AG09309 (cell line): ENCODE measurements at regions not wholly inside any gene's neighbourhood (a gene's known extent, or its start where the extent isn't known, plus 50 kb on each side); places are given as distances from the start of the nearest gene placed in this dataset.

Source experiments
- DNase-seq: peaks from one replicate; pipeline ENCODE4 v3.0.0-alpha.2; 2010; ENCODE audit warnings: low read depth
- H3K4me3 ChIP-seq: 2 replicates; pipeline ENCODE4 v1.5.1; 2011; ENCODE audit warnings: mild to moderate bottlenecking, low read depth, low read length, moderate library complexity; ENCODE audit not compliant: control insufficient read depth
- TF ChIP-seq, protein P1 (sequence below): IDR thresholded peaks from 2 replicates; pipeline ENCODE4 v1.5.1; 2011; ENCODE audit warnings: mild to moderate bottlenecking, low read depth, low read length, inconsistent platforms; ENCODE audit not compliant: insufficient read depth, control insufficient read depth; ENCODE audit errors: missing control alignments

DNA sequence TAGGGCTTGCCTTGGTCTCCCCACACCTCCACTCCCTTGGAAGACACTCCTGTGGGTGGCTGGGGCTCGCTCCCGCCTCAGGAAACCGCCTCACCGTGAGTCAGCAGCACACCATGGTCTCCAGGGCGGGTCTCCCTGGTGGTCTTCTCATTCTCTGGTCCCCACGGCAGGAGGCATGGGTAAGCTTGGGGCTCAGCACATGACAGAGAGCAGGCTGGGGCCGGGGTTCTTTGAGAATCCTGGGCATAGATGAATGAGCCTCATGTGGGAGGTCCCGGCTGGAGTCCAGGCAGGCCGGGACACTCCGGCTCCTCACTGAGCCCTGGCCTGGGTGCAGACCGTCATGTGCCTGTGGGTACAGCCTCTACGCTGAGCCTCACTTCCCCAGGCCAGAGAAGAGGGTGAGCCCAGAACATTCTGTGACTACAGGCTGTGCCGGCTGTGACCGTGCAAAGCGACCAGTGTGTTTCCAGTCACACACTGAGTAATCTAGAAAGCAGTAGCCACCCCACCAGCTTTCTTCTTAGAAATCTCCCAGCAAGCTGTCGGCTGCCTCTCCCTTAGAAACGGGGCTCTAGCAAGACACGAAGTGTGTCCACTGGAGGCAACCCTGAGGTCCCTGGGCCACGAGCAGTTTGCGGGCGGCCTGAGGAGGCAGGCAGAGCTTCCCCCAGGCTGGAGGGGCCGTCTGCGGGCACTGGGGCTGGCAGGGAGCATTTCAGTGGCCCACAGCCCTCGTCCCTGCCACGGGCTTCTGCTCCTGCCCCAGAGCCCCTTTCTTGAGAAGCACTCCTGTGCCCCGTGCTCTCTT is 93.1 kb downstream of the RHOB start:
- TF ChIP-seq, protein P1, sequence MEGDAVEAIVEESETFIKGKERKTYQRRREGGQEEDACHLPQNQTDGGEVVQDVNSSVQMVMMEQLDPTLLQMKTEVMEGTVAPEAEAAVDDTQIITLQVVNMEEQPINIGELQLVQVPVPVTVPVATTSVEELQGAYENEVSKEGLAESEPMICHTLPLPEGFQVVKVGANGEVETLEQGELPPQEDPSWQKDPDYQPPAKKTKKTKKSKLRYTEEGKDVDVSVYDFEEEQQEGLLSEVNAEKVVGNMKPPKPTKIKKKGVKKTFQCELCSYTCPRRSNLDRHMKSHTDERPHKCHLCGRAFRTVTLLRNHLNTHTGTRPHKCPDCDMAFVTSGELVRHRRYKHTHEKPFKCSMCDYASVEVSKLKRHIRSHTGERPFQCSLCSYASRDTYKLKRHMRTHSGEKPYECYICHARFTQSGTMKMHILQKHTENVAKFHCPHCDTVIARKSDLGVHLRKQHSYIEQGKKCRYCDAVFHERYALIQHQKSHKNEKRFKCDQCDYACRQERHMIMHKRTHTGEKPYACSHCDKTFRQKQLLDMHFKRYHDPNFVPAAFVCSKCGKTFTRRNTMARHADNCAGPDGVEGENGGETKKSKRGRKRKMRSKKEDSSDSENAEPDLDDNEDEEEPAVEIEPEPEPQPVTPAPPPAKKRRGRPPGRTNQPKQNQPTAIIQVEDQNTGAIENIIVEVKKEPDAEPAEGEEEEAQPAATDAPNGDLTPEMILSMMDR, result no peak
- H3K4me3 ChIP-seq, result no peak overlapping the region
- no peak for DNase-seq

DNA sequence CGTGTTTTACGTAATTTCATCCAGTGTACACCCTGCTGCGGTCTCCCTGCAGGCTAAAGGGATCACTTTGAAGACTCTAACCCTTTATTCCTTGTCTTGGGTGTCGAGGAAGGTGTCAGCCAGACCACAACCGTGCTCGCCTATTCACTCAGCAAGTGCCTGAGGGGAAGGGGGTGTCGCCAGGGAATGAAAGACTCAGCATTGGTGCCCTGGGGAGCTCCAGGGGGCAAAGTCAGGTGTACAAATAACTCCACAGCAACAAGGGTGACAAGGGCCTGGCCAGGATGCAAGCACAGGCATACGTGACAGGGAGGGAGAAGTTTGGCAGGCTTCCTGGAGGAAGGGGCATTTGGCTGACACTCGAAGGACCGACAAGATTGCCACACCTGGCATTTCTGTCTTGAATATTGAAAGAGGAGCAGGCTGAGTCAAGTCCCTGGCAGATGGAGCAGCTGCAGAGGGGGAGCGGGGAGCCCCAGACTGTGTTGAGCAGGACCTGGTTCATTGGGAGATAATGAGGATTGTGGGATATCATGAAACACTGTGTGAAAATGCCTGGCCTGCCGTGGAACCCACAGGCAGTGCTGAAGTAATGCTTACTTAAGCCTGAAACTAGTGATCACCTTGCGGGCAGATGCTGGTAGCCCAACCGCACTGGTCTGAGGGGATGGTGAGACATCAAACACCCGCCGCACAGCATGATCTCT is 93.9 kb downstream of the RHOB start:
- DNase-seq, result no peak
- H3K4me3 ChIP-seq, result no peak overlapping the region
- TF ChIP-seq, protein P1, result no peak

DNA sequence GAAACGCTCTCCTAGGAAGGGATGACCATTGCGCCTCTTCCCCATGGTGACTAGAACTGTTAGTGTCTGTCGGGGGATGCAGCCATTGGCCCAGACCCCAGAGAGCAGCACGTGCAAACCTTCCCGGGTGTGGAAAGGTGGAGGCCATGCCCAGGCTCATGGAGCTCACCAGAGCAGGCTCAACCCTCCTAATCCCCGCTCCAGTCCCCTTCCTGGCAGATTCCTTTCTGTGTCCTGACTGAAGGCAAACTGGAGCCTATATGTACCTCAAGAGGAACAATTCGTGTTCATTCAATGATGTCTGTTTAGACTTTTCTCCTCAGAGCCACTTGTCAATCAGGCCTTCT is 94.4 kb downstream of the RHOB start:
- TF ChIP-seq, protein P1, result no peak
- DNase-seq, result no peak
- no peak overlapping the region for H3K4me3 ChIP-seq

DNA sequence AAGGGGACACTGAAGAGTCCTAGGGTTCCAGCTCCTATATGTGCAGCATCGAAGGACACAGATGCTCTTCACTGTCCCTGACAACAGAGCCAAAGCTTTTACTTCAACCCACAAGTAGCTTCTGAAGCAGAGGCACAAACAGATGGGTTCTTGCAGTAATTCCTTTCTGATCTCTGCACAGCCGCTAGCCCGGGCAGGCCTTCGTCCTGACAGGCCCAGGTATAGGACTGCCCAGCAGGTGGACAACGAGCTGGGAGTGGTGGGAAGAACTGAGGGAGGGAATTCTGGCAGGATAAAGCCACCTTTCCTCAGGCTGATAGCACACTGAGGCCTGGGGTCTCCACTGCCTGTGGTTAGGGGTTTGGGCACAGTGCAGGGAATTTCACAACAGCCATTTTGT is 94.8 kb downstream of the RHOB start:
- DNase-seq, result no peak
- TF ChIP-seq, protein P1, result no peak
- H3K4me3 ChIP-seq, result no peak overlapping the region

DNA sequence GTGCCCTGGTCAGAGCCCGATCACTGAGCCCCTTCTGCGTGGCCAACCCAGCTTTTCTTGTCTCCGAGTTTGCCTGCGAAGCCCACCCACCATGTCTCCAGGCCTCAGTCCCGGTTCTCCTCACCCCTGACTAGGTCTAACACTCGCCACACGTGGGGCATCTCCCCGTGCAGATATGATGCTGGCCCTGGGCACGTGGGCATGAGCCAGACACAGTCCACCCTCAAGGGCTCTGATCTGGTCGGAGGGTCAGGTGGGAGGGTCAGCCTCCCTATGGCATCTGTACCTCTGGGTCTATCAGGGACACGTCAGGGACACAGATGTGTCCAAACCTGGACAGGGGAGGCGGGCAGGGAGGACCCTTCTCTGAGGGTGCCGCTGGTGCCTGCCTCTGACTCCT is 95.4 kb downstream of the RHOB start:
- TF ChIP-seq, protein P1, result no peak
- H3K4me3 ChIP-seq, result no peak overlapping the region
- DNase-seq, result no peak

DNA sequence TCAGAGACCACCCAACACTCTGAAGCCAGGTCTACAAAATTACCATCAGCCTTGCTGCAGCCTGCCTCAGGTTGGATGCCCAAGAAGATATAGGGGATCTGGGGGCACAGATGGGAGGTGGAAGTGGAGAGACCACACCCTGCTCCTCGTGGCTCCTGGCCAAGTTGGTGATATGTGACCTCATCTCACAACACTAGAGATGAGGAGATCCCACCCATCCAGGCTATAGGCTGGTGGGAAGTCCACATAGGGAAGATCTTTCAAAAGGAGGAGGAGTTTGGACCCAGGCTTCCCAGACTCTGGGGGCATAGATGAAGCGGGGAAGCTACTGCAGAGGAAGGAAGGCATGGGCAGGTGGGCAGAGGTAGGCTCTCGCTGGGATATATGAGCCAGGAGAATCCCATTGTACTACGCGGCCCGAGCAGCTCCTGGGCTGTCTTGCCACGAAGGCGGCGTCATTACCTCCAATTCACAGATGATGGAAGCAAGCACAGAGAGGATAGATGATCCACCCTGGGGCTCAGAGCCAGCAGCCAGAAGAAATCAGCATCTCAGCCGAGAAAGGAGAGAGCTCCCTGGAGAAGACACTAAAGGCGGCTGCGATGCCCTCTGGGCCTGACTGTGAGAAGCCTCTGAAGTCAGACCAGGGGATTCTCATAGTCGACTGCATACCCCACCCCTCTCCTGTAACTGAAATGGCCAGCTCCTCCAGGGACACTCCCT is 96.0 kb downstream of the RHOB start:
- no peak overlapping the region for H3K4me3 ChIP-seq
- TF ChIP-seq, protein P1, result no peak
- no peak for DNase-seq
